Hematopoietic multipotent progenitor cell treated with erythropoietin and hydrocortisone succinate and interleukin-3 and kit ligand, for 6 days (in vitro differentiated cells): ENCODE measurements at regions not wholly inside any gene's neighbourhood (a gene's known extent, or its start where the extent isn't known, plus 50 kb on each side); places are given as distances from the start of the nearest gene placed in this dataset.

ENCODE experiments used
- DNase-seq: peaks from one replicate; pipeline ENCODE4 v3.0.0-alpha.2; 2015

DNA sequence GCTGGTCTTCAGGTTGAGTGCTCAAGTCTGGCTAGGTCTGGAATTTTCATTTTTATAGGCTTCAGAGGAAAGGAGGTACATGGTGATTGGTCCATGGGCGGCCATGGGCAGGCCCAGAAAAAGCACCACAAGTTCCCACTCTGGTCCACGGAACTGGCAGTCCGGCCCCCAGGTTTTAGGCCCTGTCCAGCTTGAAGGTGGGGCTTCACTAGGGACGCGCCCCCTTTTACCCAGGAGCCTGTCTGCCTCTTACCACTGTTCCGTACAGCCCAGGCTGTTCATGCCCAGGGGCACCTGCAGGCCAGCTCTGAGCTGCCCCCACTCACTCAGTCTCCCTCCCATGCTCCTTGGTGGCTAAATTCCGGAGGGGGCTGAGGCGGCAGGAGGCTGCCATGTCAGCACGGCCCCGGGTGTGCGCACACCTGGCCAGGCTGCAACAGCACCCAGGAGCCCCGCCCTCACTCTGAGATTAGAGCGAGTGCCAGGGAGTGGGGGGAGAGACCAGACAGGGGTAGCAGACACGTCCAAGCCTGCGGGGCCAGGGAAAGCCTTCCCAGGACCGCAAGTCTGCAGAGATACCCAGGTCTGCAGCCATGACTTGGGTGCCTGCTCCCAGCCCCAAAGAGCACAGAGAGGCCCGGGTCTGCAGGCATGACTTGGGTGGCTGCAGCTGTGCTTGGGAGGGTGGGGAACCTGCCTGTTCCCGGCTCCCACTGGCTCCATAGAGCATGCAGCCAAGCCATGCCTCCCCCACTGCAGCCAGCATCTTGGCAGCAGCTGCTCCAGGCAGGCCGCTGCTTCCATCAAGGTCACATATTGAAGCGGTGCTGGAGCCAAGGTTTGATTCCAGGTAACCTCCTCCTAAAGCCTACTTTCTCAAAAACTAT, 390.2 kb upstream of the SGCD start:
- no peak for DNase-seq

DNA sequence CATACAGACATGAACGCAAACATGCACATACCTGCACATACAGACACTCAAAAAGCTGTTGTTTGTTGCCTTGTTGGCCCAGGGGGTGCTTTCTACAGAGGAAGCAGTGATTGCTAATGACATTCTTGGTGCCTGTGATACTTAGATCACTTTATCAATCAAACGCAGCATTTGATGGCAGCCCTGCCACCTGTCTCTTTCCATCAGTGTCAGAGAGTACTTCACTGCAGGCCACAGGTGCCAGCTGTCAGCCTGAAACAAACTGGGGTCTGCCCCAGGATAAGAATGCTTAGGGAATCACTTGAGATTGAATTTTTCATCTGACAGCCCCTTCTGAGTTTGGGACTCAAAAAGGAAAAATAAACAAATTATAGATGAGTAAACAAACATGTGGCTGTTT, 388.9 kb upstream of the SGCD start:
- DNase-seq, result no peak

GRCh38 chr5:155941340-155941739, 385.6 kb upstream of the SGCD start:
- DNase-seq, result no peak

DNA sequence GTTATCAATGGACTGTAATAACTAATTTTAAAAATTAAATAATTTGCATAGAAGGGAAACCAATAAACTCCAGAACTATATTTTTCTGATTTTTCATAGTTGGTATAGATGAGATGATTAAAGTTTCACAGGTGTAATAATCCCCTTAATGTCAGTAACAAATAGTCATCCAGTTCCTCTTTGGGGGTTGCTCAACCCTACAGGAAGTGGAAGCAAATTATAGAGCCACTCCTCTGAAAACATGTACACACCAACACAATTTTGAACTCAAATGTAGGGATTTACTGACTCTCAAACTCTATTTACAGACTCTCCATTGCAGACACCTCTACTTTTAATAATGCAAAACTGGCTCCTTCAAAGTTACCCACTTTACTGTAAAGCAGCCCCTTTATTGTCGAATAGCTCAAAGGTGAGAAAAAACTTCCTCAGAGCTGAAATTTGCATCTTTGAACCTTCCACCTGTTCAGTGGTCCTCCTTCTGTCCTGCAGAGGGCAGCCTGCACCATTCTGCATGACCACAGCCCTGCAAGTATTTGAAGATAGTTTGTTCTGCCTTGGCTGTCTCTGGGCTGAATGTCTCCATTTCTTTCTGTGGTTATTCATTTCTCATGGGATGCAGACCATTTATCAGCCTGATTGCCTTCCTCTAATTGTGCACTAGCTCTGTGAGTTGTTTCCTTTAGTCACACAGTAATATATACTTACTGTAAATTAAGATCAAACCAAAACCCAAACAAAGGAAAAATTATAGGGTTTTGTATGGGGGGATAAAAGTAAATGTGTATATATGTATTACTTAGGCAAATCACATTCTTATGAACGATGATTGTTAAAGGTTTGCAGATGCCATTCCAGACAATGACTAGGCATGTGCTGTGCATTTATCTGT, 383.2 kb upstream of the SGCD start:
- peak; percentile 35 for DNase-seq

- no peak for DNase-seq
Observed at GRCh38 chr5:155947394-155948062, 379.4 kb upstream of the SGCD start.

DNA sequence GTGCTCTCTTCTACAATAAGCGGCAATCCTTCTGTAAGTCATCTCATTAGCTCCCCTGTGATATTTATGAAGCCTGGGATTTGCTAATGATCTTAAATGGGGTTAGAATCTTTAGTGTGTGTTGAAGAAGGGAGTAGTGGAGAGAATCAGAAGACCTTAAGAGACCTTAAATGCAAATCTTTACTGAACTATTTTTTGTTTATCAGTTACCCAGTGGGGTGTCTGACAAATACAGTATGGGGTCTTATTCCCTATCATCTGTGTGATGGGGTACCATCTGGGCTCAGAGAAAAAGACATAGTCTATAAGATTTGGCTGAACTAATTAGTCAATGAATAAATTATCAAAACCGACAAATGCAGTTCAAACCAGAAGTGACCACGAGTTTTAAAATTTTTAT, 378.4 kb upstream of the SGCD start:
- no peak for DNase-seq

GRCh38 chr5:155952486-155953089, 374.4 kb upstream of the SGCD start:
- DNase-seq, result no peak

- DNase-seq, result no peak
Observed at GRCh38 chr5:155953335-155953734, 373.6 kb upstream of the SGCD start.

DNA sequence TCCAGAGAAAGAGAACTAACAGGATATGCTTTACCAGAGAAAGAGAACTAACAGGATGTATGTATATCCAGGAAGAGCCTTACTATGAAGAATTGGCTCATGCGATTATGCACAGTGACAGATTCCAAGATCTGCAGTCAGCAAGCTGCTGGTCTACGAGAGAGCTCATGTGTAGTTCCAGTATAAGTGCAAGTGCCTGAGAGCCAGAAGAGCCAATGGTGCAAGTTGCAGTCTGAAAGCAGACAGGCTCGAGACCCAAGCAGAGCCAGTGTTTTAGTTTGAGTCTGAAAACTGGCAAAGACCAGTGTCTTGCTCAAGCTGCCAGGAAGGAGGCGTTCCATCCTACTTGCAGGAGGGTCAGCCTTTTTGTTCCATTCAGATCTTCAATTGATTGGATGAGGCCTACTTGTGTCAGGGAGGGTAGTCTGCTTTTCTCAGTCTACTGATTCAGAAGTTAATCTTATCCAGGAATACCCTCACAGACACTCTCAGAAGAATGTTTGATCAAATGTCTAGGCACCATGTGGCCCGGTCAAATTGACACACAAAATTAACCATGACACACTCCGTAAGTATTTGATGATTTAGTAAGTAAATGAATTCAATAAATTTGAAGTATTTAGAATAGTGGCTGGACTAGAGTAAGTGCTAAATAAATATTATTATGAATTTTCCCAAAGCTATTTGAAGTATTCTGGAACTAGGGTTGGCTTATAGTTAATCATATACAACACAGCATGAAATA, 372.1 kb upstream of the SGCD start:
- DNase-seq, result no peak

- no peak for DNase-seq
Observed at GRCh38 chr5:155957884-155958283, 369.1 kb upstream of the SGCD start.

GRCh38 chr5:155959082-155959481, 367.9 kb upstream of the SGCD start:
- DNase-seq, result no peak

- no peak for DNase-seq
Observed at GRCh38 chr5:155960177-155960576, 366.8 kb upstream of the SGCD start.

DNA sequence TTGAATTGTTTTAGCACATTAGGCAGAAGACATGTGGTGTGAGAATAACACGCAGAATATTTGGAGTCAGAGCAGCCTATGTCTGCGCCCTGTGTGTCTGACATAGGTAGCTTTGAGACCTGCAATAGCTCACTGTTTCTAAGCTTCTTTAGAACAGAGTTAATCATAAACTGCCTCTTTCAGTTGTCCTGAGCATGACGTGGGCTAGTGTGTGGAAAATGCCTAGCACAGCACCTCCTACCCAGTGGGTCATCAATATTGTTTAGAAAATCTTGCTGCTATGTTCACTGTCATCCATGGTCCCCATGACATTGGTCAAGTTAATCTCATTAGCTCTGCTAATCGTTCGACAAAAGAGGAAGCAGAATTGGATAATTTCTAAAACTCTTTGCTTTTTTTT, 357.4 kb upstream of the SGCD start:
- no peak for DNase-seq

GRCh38 chr5:155974369-155974768, 352.6 kb upstream of the SGCD start:
- no peak for DNase-seq

- DNase-seq, result no peak
Observed at GRCh38 chr5:155978850-155979249, 348.1 kb upstream of the SGCD start.

DNA sequence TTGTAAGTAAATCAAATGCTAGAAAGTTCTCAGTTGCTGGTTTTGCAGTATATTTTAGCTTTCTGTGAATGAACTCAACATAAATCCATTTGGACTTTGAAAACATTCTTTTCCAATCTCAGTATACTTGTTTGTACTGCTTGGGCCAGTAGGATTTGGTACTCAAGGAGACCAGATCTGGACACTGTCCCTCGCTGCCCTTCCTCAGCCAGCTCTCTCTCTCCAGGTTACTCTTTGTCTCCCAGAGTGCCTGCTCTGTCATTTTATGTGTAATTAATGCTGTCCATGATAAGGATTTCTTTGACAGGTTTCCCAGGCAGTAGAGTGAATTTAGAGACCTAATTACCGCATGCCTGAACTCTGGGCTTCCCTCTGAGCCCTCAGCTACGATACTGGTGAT, 344.6 kb upstream of the SGCD start:
- no peak for DNase-seq

GRCh38 chr5:155983954-155984353, 343.0 kb upstream of the SGCD start:
- DNase-seq, result no peak

DNA sequence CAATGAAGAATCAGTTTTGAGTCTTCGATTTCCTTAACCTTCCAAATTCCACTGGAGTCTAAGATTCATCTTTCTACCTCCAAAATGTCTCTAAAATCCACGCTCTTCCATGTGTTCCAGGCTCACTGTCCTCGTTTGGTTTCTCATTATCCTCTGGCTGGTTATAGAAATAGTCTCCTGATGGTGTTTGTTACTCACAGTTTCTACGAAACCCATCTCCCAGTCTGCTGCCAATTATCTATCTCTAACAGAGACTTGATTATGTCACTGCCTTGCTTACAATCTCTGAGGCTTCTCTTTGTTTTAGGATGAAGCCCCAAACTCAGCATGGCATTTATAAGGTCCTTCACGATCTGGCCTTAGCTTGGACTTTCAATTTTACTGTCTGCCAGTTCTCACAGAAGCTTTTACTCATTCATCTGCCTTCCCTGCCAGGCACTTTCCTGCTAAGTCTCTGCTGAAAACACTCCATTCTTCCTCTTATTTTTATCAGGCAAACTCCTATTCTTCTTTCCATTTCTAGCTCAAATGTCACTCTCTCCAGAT, 339.6 kb upstream of the SGCD start:
- no peak for DNase-seq

- DNase-seq, result no peak
Observed at GRCh38 chr5:155989879-155990278, 337.1 kb upstream of the SGCD start.

DNA sequence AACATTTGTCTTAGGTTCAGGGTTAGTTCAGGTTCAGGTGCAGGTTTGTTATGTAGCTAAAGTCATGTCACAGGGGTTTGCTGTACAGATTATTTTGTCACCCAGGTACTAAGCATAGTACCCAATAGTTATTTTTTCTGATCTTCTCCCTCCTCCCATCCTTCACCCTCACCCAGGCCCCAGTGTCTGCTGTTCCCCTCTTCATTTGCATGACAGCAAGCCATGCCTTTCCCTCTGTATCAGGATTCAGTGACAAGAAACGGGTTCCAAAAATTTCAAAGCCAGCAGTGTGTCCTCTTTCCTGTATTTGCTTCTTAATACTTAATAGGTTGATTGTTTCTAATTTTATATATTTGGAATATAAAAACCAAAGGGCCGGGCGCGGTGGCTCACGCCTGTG, 330.8 kb upstream of the SGCD start:
- DNase-seq, result no peak

GRCh38 chr5:155998257-155998656, 328.7 kb upstream of the SGCD start:
- DNase-seq, result no peak

- no peak for DNase-seq
Observed at GRCh38 chr5:156000115-156000514, 326.8 kb upstream of the SGCD start.
